Epidermal melanocyte (primary cell): ENCODE measurements at regions not wholly inside any gene's neighbourhood (a gene's known extent, or its start where the extent isn't known, plus 50 kb on each side); places are given as distances from the start of the nearest gene placed in this dataset.

Experiments
- DNase-seq: peaks from one replicate; pipeline ENCODE4 v3.0.0; 2011; ENCODE audit warnings: low spot score; ENCODE audit not compliant: insufficient read length

DNA sequence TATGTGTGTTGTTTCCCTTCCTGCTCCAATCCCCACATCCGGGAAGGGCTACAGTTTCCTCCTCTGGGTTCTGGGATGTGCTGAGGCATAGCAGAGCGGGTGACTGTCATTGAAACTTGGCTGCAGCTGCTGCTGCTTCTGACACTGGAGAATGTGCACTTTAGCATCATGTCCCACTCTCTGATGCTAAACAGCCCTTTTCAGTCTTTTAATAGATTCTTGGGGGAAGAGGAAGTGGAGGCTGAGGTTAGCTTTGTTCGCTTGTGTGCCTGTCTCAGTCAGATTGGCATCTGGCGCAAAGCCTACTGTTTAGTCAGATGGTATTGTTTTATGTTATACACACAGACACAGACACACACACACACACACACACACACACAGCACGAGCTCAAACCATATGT is 136.5 kb upstream of the RND3 start:
- DNase-seq = no peak

DNA sequence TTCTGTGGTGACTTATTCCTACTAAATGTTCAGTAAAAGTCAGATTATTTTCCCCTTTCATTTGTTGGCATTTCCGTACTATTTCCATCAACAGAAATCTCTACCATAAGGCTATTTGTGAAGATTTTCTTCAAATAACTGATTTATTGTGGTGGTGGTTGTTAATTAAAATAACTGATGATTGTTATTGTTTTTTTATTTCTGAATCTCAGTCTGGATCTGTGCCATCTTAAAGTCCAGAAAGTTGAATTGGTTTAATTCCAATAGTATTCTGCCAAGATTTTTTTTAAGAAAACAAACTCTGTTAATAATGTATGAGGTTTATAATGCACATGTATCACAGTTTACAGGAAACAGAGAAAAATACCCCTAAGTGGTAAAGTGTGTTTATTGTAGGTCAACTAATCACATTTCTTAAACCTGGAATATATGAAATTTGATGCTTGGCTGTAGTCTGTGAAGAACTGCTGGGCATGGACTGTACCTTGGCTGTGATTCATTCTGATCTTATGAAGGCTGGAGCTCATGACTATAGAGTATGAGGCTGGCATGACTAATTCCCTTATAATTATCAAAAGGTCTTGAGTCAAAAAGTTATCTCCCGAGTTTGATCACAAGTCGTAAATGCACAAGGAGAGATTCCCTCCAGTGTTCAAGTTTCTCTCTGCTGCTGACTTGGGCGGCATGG is 134.2 kb upstream of the RND3 start:
- no peak for DNase-seq

DNA sequence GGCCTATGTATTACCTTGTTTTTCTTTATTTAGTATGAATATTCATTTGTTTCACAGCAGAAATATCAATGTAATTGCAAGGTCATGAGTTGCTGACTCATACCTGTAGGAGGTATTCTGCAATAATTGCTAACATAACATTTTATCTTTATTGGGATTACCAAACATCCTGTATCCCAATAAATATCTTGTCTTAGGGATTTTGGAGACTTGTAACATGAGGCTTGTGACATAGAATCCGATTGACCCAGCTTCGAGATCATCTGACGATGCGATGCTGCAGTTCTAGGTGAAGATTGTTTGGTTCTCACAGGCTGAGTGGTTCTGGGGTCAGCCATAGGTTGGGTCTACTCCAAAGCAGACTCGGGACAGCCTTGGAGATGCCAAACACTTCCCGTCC is 133.4 kb upstream of the RND3 start:
- no peak for DNase-seq

DNA sequence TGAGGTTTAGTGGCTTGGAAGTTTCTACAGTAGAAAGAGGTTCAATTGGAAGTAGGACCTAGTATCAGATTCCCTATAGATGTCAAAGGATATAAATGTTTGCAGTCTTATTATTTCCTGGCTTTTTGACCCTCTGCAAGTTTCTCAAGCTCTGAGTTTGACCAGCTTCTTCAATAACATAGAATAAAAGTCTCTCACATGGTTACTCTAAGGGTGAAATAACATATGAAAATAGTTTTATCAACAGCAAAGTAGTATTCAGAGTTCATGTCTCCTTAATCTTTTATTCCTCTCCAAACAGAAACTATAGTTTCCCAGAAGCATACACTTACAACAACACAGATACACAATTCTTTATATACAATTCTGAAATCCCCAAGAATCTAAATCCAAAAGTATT is 132.9 kb upstream of the RND3 start:
- DNase-seq = no peak

DNA sequence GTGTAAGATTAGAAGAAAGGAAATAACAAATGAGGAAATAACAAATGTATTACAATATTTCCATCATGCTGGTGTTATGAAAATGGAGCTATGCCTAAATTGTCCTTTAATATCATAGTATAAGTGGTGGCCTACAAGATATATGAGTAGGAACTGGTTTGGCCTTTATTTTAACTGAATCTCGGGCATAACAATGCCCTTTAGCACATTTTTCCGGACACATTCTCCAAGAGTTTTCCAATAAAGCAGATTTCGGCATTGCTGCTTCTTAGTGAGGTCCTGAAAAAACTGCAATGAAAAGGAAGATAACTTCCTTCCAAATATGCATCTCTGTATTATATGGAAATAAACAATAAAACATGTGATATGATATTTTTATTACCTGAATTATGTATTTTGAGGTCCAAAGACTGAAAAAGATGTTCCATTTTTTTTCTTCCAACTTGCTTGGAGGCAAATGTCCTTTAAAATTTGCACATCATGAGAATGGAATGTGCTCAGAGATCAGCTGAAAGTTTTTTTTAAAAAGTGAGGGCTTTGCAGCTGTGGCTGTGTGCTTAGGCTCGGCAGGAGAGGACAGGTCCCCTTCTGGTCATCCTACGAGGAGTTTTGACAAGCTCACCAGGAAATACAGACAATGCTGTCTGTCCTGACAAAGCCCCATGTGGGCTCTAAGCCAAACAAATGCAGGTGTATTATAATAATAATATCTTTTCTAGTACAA is 132.3 kb upstream of the RND3 start:
- no peak for DNase-seq

DNA sequence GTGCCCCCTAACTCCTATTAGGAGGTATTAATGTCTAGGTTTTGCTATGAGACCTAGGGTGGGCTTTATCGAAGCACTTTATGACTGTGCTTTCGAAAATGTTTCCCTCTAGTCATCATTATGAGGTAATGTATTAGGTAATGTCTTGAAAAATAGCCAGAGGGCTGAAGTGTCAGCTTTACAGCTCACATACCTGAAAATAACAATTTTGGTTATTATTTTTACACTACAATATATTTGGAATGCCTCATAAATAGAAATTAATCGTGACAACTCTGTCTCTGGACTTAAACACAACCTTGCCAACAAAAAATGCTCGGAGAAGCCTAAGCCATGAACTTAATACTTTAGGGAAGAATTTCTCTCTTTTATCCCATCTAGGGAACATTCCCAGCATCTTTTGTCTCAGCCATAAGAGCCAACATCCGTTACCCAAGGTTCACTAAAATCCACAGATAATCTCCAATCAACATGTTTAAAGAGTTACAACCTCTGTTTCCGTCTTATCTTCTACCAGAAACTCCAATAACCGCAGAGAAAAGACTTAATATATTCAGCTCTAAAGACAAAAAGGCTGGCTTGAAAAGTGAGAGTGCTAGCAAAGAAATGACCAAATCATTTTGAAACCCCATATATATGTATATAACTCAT is 130.9 kb upstream of the RND3 start:
- DNase-seq = no peak

DNA sequence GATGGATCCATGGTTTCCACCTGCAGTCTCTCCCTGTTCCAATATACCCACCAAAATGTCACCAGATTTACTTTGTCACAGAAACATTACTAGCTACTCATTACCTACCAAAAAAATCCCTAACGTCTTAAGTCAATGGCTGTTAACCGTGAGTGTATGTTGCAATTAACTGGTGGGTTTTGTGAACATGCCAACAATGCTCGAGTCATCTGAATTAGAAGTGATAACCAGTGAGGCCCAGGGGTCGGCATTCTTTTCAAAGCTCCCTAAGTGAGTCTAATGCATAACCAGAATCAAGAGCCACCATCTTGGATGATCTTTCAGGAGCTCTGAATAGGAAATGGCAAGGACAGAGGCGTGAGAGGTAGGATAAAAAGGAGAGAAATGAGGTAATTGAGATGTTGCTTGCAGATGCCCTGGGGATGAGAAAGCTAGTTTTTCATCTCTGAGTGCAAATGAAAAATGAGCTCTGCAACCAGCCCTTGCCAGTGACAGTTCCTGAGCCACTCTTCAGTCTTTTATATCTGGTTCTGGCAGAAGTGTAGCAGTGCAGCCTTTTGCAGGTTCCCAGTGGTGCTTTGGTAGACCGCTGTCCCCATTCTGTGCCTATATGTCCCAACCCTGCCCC is 130.0 kb upstream of the RND3 start:
- no peak for DNase-seq

DNA sequence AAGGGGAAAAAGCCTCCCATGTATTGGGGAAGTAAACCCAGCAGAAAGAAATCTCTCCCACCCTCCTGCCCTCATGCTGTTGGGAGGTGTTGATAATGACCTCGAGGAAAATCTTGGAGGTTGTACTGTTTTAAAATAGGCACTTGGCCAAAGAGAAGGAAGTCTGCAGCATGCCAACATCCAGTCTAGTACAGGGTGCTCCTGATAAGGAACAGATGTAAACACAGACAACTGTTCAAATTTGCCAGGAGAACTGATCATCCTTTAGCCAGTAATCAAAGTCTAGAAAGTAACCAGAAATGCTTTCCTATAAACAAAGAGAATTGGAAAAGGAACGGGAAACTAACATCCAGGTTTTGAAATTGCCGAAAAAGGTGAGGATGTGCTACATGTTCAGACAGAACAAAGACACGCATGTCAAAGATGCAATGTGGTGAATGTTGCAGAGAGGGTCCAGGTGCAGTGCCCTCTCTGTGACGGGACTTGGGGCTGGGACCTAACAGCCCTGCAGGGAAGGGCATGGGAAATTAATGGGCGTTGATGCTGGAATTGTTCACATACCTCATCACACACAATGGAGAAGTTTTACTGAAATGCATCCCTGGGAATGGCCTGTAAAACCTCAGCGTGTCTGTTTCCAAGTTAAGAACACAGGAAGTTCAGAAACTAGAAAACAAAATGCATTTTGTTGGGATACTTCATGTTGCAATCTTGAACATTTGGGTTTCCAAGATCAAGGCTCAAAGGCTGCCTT is 125.7 kb upstream of the RND3 start:
- DNase-seq = no peak

DNA sequence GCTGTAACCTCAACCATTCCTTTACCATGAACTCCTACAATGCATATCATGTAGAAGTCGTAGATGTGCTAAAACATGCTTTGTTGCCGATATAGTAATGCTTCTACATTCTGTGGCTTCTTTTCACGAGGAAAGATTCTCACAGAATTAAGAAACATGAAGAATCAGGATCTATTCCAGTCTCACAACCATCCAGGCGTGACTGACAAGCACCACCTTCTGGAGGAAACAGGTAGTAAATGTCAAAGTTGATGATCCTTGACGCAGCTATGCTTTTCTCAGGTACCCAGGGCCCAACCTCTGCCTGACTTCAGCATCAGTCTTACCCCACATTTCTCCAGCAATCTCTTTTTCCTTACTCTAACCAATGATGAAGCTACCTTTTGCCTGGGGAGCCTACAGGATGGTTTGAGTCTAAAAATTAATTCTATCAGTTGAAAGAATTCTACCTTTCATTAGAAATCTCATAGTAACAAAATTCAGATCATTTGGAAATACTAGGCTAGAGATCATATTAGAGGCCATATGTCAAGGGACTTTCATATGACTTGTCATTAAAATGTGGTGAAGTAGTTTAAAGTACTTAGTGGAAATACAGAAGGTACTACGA is 123.3 kb upstream of the RND3 start:
- DNase-seq = no peak

DNA sequence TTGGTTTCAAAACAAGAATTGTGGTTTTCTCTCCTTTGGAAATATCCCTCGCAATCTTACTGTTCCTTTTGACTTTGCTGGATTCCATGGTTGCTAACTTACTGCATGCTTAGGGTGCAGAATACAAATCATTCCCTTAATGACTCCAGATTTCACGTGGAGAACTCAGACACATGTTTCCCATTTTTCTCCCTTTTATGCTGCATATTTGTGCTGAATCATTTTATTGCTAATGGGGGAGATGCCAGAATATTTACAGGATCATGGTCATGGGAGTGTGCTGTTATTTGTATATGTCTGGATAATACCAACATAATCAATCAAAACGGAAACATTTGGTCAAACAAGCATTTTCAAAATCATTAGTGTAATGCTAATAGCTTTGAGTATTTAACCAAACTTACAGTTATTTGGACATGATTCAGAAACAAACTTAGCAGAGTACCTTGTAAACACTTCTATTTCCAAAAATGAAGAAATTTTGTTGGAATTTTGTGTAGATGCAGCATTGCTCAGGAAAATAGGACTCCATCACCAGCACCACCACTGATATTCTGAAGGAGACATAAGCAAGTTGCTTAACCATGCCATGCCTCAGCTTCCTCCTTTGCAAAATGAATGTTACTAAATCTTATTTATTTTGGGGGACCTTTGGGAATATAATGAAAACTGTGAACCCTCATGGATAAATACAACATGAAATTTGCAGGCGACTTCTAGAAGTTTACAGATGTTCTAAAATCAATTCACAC is 122.5 kb upstream of the RND3 start:
- no peak for DNase-seq

DNA sequence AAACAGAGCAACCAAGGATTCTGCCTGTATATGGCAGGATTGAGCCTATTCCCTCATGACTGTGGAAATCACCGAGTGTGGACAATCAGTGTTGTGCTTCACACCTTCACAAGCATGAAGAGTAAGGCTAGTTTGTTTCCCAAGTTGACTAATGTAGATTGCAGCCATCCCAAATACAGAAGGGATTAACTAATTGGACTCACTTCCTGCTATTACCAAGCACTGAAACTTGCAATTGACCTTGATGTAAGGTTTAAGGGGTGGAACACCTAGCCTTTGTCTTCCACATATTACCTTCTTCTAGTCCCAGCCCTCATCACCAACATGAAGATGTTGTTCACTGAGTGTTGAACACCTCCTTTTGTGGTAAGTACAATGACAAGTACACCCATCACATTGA is 120.9 kb upstream of the RND3 start:
- DNase-seq = no peak

DNA sequence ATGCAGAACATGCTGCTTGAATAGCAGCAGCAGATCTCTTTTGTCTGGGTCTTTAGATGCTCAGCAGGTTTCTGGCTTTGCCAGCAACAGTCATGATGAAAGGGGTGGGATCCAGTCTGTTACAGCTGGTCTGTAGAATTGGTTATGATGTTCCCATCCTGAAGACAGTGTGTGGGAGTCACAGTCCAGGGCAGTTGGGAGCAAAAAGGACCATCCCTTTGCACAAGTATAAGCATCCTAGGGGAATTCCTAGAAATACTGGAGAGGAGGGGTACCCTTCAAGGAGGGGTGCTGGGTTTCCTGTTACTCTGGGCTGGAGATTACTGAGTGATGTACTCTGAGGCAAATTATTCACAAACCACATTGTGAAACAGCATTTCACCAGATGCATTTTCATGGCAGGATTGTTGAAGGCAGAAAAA is 119.9 kb upstream of the RND3 start:
- DNase-seq = no peak

DNA sequence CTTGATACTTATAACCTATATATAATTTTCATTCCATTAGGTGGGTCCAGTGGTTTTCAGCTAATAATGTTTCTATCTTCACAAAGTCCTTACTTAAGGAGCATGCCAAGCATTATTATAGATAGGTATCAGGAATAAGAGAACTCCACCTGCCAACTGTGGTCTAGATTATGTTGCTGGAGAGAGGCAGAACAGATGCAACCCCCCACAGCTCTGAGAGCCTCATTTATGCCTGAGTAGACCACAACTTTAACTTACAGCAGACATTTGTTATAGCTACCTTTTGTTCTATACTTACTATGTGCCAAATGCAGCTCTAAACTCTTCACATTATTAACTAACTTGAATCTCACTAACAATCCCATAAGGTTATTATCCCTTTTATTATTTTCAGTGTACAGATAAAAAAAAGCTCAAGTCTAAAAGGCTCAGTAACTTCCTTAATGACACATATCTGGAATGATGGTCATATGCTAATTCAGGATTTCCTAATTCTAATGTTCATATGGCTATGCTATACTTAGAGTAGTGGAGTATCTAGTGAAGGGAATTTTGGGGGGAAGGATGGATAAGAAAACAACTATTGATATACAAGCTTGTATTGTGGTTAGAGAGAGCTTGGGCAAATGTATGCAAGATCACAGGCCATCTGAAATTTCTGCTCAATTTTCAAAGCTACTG is 119.1 kb upstream of the RND3 start:
- DNase-seq = no peak

DNA sequence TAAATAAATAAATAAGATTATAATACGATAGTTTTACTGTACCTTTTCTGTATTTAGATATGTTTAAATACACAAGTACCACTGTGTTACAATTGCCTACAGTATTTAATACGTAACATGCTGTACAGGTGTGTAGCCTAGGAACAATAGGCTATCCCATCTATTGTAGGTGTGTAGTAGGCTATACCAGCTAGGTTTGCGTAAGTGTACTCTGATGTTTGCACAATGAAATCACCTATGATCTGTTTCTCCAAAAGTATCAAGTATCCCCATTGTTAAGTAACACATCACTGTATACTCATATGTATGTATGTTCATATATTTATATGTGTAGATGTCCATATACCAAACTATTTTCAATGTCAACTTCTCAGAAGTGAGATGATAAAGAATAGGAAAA is 118.2 kb upstream of the RND3 start:
- no peak for DNase-seq

DNA sequence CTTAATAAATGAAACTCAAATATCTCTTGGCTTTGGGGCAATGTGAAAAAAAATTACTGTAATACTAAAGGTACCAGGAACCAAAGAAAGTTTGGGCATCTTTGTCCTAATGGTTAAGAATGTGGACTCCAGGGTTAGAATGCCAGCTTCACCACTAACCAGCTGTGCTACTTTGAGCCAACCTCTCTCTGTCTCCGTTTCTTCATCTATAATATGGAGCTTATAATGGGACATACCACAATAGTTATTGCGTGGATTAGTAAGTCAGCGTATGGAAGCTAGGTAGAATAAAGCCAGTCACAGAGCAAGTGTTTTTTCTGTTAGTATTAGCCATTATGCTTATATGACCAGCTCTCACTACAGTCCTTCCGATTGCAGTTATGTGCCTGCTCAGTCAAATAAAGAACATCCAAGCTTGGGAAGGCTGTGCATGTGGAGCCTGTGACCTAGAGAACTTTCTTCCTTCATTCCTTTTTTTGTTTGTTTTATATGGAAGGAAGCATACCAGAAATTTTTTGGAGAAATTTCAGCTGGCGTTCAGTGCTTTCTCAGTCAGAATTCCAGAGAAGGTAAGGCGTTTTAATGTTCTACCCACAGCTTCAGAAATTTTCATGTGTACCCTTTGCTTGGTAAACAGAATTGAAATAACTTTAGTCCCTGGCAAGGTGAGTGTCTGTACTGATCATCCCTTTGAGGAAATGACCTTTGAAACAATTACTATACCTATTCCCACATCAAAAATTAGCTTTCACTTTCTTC is 114.0 kb upstream of the RND3 start:
- no peak for DNase-seq

DNA sequence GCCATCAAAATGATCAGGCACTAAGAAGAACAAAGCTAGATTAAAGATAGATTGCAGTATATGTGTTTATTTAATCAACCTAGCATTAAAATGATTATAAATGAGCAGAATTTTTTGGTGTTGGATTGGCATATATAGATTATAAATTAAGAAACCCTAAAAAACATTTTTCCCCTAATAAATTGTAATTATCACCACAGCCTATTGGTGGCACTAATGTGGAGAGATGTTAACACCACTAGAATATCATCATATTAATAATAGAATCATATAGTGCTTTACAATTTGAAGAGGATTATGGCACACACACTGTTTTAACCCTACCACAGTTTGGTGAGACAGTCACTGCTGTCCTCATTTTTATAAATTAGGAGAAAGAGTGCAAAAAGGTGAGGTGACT is 112.4 kb upstream of the RND3 start:
- DNase-seq = no peak

DNA sequence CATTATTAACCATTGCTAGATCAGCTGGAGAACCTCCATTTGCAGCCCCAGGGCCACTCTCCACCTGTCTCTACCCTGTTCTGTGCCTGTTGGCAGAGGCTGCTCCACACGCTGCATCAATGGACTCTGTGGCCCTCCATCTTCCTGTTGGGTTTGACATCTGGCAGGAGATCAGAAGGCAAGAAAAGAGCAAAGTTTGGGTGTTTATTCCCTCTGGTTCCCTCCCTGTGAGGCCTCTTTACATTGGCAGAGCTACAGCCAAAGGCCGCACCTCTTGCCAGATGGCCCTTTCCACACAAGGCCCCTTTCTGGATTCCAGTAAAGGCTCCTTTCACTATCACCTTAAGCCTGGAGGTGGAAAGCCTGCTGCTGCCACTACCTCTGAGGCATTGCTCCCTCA is 110.9 kb upstream of the RND3 start:
- DNase-seq = no peak

DNA sequence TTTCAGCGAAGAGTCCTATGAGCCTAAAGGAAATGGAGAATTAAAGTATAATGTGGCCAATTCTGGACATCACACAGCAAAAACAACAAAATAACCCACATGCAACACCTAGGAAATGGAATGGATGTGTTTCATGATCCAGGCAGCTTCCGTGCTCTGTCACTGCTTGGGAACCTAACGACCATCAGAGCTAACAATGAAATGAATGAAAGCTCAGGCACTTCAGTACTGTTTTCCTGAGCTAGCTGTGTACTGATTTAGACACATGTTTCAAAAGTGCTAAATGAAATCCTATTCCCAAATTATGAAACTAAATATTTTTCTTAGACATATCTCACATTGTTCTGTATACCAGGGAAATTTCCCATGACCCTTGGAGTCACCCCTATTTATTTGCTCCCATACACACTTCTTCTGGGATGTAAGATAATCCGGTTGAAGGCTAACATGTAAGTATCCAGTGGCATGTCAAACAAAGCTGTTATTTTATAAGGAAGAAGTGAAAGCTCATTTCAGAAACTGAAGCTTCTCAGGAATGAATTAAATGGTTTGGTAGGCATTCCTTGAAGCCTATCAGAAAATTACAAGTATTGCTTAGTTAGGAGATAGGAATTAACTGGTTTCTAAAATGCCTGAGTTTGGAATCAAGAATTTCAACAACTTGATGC is 108.5 kb upstream of the RND3 start:
- no peak for DNase-seq

DNA sequence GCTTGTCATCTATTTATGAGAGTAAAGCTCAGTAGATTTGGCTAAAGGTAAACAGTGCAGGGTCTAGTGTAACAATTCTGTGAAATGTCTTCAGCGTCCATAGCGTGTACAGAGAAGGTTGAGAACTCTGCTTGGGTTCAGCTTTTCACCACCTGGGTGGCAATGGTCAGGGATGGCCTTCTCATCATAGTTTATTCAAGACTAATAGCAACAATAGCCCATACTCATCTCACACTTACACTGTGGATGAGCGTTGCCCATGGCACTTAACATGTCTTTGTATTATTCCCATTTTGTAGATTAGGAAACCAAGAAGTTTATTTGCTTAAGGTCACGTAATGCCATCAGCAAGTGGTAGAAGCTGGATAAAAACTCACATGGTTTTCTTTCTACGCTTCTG is 106.8 kb upstream of the RND3 start:
- DNase-seq = no peak
